OCI-LY7 (cell line): ENCODE measurements at regions not wholly inside any gene's neighbourhood (a gene's known extent, or its start where the extent isn't known, plus 50 kb on each side); places are given as distances from the start of the nearest gene placed in this dataset.

ENCODE experiments used
- EZH2phosphoT487 ChIP-seq: fragments of 200-600 bp; sonication (generic); IDR thresholded peaks from 2 replicates; pipeline ENCODE4 v1.6.1; 2018; ENCODE audit warnings: low read depth, borderline replicate concordance, mild to moderate bottlenecking, mixed run types, antibody characterized with exemption, low read length, moderate library complexity, mixed read lengths
- TF ChIP-seq, protein P1 (sequence below): fragments of 200-600 bp; sonication (generic); conservative IDR thresholded peaks from 2 replicates; pipeline ENCODE4 v1.5.1; 2014; ENCODE audit warnings: mild to moderate bottlenecking, antibody characterized with exemption, low read length, moderate library complexity, mixed read lengths

DNA sequence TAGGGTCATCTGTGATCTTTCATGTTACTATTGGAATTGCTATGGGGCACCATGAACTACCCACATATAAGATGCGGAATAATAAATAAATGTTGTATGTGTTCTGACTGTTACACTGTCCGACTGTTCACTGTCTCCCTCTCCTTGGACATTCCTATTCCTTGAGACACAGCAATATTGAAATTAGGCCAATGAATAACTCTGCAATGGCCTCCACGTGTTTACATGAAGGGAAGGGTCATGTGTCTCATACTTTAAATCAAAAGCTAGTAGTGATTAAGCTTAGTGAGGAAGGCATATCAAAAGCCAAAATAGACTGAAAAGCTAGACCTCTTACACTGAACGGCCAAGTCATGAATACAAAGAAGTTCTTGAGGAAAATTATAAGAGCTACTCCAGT is 751.3 kb downstream of the SOCS6 start:
- TF ChIP-seq, protein P1, sequence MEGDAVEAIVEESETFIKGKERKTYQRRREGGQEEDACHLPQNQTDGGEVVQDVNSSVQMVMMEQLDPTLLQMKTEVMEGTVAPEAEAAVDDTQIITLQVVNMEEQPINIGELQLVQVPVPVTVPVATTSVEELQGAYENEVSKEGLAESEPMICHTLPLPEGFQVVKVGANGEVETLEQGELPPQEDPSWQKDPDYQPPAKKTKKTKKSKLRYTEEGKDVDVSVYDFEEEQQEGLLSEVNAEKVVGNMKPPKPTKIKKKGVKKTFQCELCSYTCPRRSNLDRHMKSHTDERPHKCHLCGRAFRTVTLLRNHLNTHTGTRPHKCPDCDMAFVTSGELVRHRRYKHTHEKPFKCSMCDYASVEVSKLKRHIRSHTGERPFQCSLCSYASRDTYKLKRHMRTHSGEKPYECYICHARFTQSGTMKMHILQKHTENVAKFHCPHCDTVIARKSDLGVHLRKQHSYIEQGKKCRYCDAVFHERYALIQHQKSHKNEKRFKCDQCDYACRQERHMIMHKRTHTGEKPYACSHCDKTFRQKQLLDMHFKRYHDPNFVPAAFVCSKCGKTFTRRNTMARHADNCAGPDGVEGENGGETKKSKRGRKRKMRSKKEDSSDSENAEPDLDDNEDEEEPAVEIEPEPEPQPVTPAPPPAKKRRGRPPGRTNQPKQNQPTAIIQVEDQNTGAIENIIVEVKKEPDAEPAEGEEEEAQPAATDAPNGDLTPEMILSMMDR: no peak
- TF ChIP-seq EZH2phosphoT487: no peak
